CD4-positive, alpha-beta T cell treated with Interleukin-15 for 4 hours (primary cell): ENCODE measurements at regions not wholly inside any gene's neighbourhood (a gene's known extent, or its start where the extent isn't known, plus 50 kb on each side); places are given as distances from the start of the nearest gene placed in this dataset.

Experiments used
- DNase-seq: peaks from one replicate; pipeline ENCODE4 v3.0.0-alpha.2; 2020; ENCODE audit warnings: low spot score

- DNase-seq = no peak
Measured at GRCh38 chr2:136215449-136215848, 97.5 kb upstream of the CXCR4 start.

DNA sequence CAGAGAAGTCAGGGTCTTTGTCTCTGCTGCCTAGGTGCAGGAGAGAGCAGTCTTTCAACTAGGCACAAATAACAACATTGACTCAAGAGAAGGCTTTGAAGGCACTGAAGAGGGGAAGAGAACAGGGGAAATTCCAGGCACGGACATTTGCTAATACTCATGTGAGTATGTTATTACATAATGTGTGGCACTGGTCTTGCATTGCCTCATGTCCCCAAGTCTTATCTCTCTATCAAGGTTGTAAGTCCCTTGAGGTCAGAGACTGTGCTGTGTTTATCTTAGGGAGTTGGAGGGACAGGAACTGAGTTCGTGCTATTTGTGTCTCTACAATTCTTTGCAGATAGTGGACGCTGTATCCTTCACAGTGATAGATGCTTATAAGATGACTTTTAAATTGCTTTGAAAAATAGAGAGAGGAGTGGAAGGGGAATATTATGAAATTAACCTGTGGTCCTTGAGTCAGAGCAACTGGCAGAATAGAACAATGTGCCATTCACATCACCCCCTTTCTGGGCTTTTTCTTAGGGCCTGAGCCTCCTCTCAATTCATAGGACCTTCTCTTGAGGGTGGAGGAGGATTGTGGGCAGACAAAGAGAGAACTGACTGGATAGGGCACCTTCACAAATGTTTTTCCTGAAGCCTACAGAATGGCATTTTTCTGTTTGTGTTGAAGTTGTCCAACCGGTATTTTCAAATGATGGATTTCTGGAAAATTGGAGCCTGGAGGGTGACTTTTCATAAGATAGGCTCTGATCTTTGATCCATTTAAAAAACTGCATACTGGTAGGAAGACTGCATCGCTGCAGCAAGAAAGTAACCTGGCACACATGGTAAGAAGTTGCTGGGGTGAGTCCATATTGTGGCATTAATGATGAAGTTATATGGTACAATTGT is 96.6 kb upstream of the CXCR4 start:
- no peak for DNase-seq

GRCh38 chr2:136213836-136214235 is 95.9 kb upstream of the CXCR4 start:
- DNase-seq = no peak

DNA sequence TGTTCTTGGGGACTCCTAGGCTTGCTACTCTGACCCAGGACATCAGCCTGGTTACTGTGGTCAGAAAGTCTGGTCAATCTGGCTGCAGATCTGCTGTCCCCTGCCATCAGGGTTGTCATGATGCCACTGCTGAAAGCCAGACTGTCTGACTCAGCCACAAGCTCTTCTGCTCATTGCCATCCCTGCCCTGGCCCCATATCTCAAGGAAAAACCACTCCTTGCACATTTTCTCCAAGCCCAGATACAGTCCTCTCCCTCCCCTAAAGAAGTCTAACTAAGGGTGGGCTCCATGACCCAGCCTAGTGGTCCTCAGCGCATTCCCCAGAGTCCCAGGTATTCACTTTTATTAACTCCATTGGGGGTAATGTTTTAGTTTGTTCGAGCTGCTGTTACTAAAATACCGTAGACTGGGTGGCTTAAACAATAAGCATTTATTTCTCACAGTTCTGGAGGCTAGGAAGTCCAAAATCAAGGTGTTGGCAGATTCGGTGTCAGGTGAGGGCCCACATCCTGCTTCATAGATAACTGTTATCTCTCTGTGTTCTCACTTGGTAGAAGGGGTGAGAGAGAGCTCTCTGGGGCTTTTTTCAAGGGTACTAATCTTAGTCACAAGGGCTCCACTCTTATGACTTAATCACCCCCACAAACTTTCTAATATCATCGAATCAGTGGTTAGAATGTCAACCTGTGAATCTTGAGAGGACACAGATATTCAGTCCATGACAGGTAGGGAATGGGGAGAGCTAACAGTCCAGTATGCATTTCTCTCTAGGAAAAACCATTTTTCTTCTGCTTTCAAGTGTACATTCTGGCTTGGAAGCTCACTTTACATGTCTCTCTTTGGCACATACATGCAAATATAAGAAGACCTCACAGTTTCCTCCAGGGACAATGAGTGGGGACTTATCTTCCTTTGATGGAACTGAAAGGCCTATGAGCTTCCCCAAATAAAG is 94.8 kb upstream of the CXCR4 start:
- DNase-seq = peak; percentile 62

- no peak for DNase-seq
Measured at GRCh38 chr2:136211701-136212100, 93.8 kb upstream of the CXCR4 start.

GRCh38 chr2:136210822-136211221 is 92.9 kb upstream of the CXCR4 start:
- no peak for DNase-seq

GRCh38 chr2:136210455-136210805 is 92.5 kb upstream of the CXCR4 start:
- DNase-seq = no peak

GRCh38 chr2:136209561-136210454 is 91.9 kb upstream of the CXCR4 start:
- no peak for DNase-seq

DNA sequence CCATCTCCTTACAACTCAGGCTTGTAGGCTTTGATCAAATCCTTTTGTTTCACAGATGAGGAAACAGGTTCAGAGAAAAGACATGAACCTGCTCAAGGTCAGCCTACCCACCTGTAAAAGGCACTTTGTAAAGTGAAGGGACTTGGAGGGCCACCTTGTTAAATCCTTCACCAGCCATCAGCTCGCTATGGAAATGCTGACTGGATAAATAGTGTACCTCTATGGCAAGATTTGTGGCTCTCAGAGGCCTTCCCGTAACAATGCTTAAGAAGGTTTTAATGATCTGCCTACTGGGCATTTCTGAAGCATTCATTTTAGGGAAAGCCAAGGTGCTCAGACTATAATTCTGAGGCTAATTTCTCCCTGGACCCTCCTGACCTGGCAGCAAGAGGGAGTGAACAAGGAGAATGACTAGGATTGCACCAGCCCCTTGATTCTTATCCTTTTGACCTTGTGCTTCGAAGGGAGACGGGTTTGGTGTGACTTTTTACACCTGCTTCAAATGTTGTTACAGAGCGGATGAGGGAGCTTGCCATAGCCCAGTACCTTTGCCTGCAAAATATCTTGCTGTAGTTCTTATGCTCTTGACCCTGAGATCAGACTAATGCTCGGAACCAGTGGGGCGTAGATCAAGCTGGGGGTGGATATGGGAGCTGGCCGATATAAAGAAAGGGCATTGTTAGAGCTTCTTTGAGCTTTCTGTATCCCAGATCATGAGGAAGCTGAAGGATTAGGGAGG is 90.9 kb upstream of the CXCR4 start:
- DNase-seq = no peak

DNA sequence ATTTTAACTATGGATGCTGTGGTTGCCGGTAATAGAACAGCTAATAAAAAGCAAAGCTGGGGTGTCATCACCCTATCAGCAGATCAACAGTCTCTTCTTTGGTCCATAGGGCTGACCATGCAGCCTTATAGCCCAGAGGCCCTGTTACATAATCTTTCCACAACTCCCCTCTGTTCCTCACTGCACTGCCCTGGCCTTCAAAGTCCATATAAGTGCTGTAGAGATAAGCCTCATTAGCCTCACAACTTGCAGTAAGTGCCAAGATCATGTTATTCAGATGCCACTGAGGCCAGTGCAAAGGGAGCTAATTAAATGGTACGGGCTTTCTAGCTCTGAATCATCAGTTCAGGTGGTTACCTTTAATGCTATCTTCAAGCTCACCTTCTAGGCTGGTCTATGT is 89.7 kb upstream of the CXCR4 start:
- DNase-seq = no peak

DNA sequence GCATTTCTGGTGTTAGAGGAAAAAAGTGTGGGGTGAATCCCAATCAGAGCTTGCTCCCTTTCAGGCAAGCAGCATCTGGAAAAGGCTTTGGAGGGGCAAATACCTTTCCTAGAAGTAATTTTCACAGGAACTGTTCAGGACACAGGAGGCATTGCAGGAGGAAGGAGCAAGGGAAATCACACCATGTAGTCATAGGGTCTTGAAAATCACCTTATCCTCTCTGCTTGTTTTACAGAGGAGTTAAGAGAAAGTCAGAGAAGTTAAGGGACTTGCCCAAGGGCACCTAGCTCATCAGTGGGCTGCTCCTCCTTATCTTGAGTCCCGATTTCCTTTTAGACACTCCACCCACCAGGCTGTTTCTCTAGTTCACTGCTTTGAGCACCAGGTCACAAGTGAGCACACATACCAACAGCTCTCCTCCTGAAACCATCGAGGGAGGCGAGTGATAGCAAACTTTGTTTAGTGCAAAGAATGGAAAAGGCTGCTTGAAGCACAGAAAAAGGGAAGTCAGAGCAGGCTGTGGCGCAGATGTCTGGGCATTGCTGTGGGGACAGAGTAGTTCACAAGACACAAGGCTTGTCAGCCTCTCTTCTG is 89.2 kb upstream of the CXCR4 start:
- DNase-seq = no peak

- no peak for DNase-seq
Measured at GRCh38 chr2:136206613-136207012, 88.7 kb upstream of the CXCR4 start.

DNA sequence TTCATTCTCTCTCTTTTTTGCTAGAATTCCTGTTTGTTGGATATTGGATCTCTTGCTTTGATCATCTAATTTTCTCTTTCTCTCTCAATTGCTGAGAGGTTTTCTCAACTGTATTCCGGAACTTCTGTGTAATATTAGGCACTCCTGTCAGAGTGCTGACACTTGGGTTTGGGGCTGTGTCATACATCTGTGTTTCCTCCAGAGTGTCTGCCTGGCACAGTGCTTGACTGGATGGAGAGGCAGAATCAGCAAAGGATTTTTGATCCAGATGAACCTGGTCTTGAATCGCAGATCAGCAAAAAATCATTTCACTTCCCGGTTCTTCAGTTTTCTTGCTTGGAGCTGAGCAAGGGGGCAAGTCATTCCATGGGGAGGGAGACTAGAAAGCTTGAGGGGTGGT is 87.7 kb upstream of the CXCR4 start:
- DNase-seq = no peak

DNA sequence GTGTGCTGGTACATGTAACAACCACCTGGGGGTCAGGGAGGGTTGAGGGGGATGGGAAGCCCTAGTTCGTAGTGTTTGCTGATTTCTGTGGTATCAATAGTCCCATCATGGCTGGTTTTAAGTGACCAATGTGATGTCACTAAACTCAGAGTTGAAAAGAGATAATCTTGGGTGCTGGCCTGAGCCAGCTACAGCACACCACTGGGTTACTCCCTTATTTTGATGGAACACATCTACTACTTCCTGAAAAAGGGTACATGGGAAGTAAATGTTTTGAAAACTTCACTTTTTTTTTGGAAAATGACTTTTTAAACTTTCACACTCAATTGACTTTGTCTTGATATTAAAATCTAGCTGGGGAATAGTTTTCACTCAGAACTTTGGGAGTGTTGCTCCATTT is 87.0 kb upstream of the CXCR4 start:
- DNase-seq = no peak

- DNase-seq = no peak
Measured at GRCh38 chr2:136195226-136195625, 77.3 kb upstream of the CXCR4 start.

- DNase-seq = no peak
Measured at GRCh38 chr2:136191041-136191440, 73.1 kb upstream of the CXCR4 start.

- no peak for DNase-seq
Measured at GRCh38 chr2:136189221-136189782, 71.4 kb upstream of the CXCR4 start.

GRCh38 chr2:136188086-136188485 is 70.1 kb upstream of the CXCR4 start:
- DNase-seq = no peak

DNA sequence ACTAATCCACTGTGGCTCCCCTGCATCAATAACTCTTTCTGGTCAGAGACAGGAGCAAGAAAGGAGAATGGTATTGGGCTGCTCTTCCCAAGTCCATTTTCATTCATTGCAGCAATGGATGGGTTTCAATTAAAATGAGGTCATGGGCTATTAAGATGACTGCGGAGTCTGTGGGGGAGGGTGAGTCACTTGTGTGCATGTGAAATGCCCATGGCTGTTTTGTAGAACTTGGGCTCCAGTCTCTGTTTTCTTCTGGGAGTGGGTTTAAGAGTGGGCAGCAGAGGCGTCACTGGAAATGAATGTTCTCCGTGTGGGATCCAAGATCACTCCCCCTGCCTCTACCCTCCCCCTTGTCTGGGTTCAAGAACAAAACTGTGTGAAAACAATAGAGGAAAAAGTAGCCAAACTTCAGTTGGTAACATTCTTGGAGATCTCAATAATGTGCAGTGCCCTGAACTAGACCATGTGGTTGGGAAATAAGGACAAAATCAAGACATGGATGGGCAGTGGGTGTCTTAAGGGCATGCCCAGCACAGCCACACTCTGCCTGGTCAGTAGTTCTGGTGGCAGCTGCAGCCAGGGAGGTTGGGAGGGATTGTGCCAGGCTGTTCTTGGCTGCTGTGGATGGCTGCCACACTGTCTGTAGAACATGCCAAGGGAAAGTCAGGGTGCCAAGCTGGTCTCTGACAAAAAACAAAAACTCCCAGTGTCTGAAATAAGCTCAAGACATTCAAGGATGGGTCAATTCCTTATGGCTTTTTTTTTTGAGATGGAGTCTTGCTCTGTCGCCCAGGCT is 68.2 kb upstream of the CXCR4 start:
- DNase-seq = no peak

- DNase-seq = no peak
Measured at GRCh38 chr2:136183097-136183496, 65.1 kb upstream of the CXCR4 start.
